ENCODE measurements at regions not wholly inside any gene's neighbourhood (a gene's known extent, or its start where the extent isn't known, plus 50 kb on each side); places are given as distances from the start of the nearest gene placed in this dataset.

DNA sequence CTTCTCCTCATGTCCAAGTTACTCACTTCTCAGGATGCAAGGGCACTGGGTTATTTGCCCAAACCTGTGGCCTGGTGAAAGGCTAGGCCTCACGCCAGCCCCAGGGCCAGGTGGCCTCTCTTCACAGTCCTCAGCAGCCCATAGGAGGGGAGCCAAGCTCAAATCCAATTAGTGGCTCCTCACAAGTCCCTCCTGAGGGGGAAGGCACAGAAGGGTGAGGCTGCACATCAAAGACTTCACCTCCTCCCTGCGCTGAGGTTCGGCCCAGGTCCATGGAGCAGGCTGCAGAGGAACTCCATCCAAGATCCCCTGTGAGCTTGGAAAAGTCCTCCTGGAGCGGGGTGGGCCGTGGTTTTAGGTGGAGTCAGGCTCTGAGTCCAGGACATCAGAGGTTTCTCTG lies 320.0 kb downstream of the FOXL1 start:
- no peak for DNase-seq (ENCODE audit: extremely low read depth, low read depth, low spot score)

DNA sequence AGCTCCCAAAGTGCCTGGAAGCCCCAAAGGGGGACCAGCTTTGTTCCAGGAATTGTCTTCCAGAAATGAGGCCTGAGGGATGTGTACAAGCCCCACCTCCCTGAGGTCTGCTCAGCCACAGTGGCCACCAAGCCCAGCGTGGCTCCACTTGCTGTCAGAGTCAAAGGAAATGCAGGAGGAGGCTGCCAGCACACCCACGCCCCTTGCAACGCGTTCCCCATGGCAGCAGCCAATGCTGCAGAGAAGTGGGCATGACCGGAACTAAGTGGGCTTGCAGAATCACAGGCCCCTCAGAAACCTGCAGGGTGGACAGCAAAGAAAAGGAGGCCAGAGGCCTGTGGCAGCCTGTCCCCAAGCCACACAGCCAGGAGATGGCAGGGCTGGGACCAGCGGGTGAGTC lies 320.8 kb downstream of the FOXL1 start:
- no peak for DNase-seq (ENCODE audit: extremely low read depth, low read depth, low spot score)

DNA sequence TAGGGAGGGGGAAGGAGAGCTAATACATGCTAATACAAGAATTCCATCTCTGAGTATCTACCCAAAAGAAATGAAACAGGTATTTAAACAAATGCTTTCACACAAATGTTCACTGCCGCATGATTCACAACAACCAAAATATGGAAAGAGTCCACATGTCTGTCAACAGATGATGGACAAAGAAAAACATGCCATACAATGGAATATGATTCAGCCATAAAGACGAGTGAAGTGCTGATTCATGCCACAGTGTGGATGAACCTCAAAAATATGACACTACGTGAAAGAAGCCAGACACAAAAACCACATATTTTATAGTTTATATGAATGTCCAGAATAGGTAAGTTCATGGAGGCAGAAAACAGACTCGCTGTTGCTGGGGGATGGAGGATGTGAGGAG lies 321.4 kb downstream of the FOXL1 start:
- no peak for DNase-seq (ENCODE audit: extremely low read depth, low read depth, low spot score)

DNA sequence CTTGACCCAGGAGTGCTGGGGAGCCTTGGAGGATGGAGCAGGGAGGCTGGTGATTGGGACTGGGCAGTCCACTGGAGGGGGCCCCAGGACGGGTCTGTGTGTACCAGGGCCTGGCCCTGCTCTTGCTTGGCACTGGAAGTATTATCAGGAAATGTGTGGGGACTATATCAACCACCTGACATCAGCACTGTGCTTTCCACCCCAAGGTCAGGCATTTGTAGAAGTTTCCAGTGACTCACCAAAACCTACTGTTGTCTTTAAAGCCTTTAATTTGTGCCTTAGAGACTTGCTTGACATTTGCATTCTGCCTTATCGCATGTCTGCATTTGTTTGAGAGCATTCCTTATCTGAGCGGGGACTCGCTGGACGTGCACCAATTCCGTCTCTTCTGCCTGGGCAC lies 323.1 kb downstream of the FOXL1 start:
- peak; percentile 58 for DNase-seq (ENCODE audit: extremely low read depth, low read depth, low spot score)

DNA sequence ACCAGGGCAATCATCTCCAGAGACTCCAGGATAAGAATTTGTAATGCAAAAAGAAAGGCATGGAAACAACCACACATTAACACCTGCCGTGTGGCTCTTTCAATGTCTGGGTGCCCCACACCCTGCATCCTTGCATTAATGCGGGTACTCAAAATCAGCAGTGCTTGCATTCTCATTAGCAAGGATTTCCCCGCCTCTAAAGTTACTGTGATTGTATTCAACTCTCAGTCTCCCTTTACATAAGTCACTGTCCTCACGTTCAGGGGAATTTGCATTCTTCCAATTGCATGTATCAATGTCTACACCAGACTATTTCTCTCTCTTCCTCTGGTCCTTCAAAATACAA lies 324.3 kb downstream of the FOXL1 start:
- no peak for DNase-seq (ENCODE audit: extremely low read depth, low read depth, low spot score)

DNA sequence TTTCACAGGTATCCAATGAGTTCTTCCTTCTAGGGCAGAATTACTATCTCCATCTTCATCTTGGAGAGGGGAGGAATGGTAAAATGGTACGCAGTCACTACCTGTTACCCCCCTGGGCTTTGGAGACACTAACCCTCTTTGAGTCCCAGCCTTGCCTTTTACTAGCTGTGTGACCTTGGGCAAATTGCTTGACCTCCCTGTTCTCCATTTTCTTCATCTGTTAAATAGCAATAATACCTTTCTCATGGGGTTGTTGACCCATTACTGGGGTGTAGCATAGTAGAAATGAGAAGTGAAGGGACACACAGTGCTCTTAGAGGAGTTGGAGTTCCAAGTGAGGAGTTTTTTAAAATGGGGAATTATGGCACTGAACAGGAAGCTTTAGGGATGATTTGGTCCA lies 324.7 kb downstream of the FOXL1 start:
- DNase-seq (ENCODE audit: extremely low read depth, low read depth, low spot score) = no peak

DNA sequence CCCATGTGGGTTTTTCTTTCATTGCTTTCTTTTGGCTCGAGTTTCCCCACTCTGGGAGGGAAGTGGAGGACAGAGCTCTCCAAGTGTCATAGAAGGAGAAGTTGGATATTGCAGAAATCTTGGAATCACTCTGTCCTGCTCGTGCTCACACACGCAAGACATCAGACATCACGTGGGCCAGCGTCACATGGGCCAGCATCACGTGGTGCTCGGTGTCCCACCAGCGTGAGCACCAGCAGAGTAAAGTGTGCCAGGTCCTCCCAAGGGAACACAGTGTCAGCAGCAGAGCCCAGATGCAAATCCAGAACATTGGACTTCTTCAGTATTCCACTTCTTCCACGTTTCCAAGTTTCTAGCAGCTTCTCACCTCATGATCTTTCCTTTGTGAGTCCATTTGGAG lies 327.0 kb downstream of the FOXL1 start:
- no peak for DNase-seq (ENCODE audit: extremely low read depth, low read depth, low spot score)

DNA sequence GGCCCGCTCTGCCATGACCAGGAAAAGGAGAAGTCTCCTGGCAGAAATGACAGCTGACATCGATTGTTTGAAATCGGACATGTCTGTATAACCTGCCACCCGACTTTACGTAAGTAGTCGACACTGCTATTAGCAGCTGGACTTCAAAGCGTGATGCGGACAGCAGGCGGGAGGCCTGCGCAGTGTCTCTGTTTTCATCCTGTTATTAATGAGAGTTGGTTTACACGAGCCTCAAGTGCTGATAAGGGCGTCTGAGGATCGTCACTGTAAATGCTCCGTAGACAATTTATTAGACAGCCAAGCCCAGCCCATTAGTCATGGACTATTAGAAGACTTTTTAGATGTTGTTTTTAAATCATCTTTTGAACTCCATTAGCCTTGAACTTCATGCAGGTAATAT lies 328.3 kb downstream of the FOXL1 start:
- no peak for DNase-seq (ENCODE audit: extremely low read depth, low read depth, low spot score)

DNA sequence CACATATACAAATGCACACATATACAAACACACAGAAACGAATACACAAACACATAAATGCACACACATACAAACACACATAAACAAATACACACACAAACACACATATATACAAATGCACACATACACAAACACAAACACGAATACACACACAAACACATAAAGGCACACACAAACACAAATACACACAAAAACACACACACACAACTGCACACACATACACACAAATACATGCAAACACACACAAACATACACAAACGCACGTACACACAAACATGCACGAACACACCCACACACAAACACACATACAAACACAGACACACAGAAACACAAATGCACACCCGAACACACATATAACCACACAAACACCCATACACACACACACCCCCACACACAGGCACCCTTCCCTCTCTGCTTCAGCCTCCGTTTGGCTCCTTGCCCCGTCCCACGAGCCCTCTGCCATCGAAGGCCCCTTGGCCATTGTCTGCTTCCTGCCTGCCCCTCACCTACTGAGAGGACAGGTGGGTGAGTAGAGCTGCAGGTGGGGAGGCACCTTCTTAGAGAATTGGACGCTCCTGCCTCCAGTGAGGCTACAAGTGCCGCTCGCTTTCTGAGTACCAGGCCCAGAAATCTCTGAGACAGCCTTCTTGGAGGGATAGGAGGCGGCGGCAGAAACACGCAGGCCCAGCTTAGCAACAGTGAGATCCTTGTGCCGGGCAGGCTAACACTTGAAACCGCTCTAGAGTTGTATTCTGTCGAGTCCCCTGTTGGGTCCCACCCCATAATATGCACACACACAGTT lies 331.2 kb downstream of the FOXL1 start:
- DNase-seq (ENCODE audit: extremely low read depth, low read depth, low spot score) = no peak

DNA sequence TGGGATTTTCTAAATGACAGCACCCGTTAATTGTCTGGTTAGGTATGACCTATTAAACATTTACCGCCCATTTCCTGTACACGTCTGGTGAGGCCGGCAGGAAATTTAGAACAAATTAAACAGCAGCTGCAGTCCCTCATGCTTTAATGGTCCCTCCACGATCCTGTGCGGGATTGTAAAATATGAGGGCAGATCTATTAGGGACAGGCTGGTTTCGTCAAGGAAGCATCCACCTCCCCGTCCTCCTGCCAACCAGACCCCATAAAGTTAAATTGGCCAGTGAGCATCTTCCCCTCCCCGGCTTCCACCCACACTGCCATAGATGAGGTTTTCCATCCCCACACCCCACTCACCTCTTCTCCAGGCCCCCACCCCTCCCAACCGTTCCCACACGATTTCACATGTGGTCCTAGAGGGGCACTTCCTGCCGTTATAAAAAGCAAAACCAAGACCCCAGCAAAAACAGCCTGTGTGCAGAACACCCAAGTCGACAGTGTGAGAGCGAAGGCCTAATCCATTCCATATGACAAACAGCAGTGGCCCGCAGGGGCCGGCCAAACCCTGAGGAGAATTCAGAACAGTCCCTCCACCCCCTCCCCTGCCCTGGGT lies 331.9 kb downstream of the FOXL1 start:
- no peak for DNase-seq (ENCODE audit: extremely low read depth, low read depth, low spot score)

DNA sequence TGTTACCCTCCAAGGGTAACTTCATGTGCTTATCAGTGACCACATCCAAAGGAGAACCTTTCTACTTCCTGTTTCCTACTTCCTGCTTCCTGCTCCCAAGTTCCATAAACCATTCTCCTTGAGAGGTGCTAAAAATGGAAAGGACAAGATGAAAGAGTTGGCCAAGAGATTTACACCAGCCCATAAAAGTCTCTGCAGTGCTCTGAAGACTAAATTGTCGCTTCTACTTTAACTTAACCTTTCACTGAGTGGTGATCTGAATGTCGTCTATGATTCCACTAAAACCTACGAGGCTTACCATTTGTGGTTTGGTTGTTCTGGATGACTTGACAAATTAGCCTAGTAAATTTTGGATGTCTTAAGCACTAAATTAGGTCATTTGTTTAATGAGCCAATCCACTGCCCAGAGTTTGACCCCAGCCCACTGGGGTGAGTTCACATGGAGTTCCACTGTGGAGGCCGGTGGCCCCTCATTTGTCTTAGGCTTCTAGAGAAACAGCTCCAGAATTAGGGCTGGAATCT lies 333.1 kb downstream of the FOXL1 start:
- no peak for DNase-seq (ENCODE audit: extremely low read depth, low read depth, low spot score)

DNA sequence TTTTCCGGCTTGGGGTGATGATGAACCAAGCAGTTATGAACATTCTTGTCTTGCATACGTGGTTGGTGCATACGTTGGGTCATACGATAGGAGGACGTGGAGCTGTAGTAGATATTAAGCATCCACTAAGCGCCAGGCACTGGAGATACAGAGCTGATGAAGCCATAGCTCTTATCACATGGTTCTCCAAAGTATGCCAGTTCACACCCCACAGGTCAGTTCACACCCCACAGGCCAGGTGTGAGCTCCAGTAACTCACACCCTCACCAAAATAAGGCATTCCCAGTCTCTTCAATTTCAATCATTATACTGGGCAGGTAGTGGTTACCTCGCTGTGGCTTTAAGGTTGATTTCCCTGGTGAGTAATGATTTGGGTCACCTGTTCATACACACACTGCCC lies 335.5 kb downstream of the FOXL1 start:
- no peak for DNase-seq (ENCODE audit: extremely low read depth, low read depth, low spot score)

DNA sequence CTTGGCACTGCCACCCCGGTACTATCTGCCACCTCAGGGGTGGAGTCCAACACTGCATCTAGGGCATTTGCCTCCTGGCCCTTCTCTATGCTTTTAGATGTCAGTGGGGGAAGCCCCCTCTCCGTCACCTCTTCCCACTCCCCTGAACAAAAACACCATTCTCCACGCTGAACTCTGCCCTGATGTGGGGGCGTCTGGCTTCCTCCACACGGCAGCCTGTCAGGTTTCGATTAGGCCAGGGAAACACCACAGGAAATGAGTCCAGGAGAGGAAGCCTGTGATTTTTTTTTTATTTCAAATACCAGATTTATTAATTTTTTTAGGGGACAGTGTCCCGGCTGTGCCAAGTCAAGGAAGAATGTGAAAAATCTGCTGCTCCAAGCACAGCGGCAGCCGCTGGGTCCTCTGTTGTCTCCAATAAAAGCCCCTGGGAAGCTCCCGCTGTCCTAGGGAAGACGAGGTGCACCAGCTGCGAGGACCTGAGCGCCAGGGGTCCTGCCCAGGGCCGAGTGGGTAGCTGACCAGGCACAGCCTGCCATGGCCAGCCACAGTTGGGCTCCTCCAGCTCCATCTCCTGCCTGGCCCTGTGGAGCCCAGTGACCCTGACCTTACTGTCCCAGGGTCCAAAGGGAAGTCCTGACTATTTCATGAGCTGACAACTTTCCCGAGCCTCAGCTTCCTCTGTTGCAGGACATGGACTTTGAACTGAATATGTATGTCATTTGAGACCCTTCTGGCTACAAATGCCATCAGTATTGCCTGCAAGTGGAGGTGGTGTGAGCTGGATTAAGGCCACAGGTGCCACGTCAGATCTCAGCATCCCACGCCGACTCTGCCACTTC lies 336.7 kb downstream of the FOXL1 start:
- no peak for DNase-seq (ENCODE audit: extremely low read depth, low read depth, low spot score)

DNA sequence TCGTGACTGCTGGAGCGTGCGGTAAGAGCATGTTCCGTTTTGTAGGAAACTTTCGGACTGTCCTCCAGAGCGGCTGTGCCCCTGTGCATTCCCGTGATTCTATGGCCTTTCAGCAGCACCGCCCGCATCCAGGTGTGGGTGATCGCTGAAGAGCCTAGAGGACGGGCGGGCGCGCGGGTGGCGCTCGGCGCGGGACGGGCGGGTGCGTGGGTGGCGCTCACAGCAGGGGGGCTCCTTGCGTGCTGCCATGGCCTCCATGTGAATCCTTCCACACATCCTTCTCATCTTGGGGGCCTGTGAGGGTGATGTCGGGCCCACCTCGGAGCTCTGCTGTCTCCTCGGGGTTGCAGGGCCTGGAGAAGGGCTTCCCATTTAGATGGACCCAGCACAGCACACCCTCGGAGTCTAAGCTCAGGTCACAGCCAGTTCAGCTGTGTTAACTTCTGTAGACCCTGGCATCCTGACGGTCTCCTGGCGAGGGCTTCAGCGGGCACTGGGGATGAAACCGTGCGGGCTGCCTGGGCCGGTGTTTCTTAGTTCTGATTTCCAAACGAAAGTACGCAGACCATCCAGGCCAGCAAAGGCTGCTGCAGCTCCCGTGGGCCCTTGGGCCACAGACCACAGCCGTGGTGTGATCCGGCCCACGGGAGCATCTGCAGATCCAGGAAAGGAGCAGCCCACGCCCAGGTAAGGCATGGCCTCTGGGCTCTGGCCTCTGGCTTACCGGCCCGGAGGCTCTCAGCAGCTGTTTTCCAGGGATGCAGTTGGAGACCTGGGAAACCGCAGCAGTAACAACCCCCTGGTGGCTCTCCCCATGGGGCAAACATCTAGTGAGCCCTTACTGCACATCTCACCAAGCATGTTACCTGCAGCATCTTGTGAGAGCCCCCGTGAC lies 339.4 kb downstream of the FOXL1 start:
- DNase-seq (ENCODE audit: extremely low read depth, low read depth, low spot score) = no peak

DNA sequence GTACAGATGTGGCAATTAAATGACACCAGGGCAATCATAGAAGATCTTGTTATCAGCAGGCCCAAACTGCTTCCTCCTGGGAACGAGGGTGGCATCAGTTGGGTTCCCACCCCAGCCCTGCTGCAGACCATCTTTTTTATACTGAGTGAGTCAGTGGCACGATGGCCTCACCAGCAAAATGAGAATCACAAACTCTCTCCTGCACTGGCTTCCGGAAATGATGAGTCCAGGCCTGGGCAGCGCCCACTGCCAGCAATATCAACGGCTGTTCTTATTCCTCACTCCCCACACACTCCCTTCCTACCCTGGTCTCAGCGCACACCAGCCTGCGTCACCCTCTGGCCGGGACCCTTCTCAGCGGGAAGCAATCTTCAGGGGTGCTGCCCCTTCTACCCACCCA lies 340.3 kb downstream of the FOXL1 start:
- DNase-seq (ENCODE audit: extremely low read depth, low read depth, low spot score) = no peak

DNA sequence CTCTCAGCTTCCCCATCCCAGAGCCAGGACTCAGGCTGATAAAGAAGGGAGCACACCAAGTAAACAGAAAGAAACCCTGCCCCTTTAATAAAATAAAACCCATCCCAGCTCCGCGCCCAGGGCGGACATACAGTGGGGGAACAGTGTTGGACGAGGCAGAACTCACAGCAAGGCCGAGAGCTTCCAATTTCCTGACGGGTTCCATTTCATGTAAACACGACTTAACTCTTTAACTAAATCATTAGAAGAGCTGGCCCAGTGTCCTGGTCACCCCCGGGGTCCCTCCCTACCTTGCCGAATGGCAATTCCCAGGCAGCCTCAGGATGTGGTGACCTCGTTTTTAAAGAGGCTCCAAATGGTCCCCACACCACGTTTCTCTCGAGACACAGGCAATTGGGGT lies 340.7 kb downstream of the FOXL1 start:
- DNase-seq (ENCODE audit: extremely low read depth, low read depth, low spot score) = no peak

DNA sequence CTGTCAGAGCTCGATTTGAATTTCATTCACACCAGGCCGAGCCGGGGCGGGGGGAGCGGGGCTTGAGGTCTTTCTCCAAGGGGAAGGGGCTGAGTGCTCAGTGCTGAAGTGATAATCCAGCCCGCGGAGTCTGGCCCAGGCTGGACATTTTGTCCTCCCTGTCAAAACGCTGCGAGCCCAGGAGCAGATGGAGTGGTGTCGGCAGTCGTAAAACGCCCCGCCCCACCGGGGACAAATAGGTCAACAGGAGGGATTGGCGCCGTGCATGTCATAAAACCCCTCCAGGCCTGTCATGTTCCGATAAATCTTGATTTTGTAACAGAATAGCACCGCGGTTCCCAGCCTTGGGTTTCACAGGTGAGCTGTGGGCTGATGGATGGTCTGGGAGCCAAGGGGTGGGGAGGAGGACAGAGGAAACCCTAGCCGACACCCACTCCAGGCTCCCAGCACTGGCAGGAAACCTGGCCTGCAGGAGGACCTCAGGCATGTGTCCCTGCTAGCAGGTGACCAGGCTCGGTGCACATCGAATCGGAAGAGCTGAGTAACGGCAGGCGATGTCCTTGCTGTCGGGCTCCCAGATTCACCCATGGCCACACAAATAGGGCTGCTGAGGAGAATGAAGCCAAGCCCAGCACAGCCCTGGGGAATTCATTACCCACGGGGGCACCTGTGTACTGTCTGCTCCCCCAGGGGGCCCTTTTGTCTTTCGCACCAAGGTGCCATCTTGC lies 341.4 kb downstream of the FOXL1 start:
- DNase-seq (ENCODE audit: extremely low read depth, low read depth, low spot score) = no peak

DNA sequence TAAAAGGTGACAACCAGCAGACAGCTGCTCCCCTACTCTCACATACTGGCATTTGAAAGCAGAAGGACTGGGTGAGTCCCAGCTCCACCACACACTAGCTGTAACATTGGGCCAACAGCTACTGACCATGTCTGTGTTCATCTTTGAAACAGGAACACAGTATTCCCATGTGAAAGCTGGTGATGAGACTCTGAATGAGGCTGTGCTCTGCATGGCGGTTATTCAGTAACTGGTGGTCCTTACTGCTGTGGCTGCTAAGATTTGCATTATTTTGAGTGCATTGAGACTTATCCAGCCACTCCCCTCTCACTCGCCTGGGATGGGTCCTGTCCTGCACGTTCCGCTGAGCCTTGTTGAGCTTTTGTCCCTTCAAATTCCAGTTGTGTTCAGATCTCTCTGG lies 342.9 kb downstream of the FOXL1 start:
- DNase-seq (ENCODE audit: extremely low read depth, low read depth, low spot score) = no peak

DNA sequence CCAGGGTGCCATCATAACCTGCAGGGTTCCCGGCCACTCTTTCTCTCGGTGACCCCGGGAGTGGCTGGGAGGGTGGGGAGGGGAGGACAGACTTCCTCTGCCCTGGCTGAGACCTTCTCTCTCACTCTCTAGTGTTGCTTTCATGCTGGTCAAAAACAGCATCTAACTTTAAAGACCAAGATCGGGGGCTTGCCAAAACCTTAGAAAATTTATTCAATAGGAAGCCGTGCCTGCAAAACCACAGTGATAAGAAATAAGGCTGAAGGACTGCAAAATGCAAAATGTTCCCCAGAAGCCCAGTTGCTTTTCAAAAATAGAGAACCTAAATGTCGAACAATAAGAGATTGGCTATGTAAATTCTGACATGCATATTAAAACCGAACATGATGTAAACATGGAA lies 344.0 kb downstream of the FOXL1 start:
- DNase-seq (ENCODE audit: extremely low read depth, low read depth, low spot score) = no peak

DNA sequence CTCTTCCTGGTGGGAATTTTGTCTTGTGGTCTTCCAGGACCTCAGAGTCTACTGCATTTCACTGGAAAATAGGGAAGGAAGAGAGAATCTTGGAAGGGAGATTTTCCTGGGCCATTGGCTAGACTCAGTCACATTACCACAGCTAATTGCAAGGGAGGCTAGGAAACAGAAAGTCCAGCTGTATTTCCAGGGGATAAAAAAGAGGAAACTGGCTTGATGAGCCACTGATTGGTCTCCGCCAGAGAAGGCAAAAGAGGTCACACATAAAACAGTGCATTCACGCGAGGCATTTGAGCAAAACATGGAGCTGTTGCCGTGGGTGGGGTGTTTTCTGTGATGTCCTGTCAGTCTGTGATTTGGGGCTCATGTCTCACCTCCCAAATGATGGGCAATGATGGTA lies 345.3 kb downstream of the FOXL1 start:
- no peak for DNase-seq (ENCODE audit: extremely low read depth, low read depth, low spot score)
